ENCODE measurements at regions not wholly inside any gene's neighbourhood (a gene's known extent, or its start where the extent isn't known, plus 50 kb on each side); places are given as distances from the start of the nearest gene placed in this dataset.

DNA sequence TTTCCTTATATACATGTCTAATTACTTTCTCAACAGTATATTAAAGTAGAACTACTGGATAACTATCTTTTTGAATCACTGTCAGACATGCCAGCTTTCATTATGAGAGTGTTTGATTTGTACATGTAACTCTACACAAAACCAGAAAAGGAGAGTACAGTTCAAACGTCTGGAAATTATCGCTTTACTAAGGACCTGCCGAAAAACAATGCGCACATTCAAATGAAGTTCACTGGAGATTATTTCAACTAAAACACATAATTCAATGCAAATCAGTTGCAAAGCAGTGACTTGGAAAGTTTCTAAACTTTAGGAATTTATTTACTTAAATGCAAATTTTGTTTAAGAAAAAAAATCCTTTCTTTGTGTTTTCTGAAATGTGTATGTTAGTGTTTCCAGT is 942.5 kb downstream of the EFNA5 start:
- TF ChIP-seq FOSL2 (IDR thresholded peaks at IDR 0.05; ENCODE audit: borderline replicate concordance, low read depth) (no peak), RAD21 (IDR thresholded peaks at IDR 0.05; ENCODE audit: low read length) (no peak), TEAD4 (IDR thresholded peaks at IDR 0.05; ENCODE audit: borderline replicate concordance, insufficient read depth) (no peak), POLR2AphosphoS5 (IDR thresholded peaks at IDR 0.05; ENCODE audit: low read depth, low read length) (no peak), YY1 (IDR thresholded peaks at IDR 0.05; ENCODE audit: low read depth) (no peak), RFX5 (IDR thresholded peaks at IDR 0.05; ENCODE audit: low read length) (no peak), REST (IDR thresholded peaks at IDR 0.05; ENCODE audit: low read depth, low read length) (no peak), RCOR1 (IDR thresholded peaks at IDR 0.05; ENCODE audit: low read length) (no peak), GABPA (IDR thresholded peaks at IDR 0.05; ENCODE audit: low read depth) (no peak), ELF1 (IDR thresholded peaks at IDR 0.05) (no peak), MAX (IDR thresholded peaks at IDR 0.05; ENCODE audit: low read depth) (no peak)
- TF ChIP-seq, protein P1, sequence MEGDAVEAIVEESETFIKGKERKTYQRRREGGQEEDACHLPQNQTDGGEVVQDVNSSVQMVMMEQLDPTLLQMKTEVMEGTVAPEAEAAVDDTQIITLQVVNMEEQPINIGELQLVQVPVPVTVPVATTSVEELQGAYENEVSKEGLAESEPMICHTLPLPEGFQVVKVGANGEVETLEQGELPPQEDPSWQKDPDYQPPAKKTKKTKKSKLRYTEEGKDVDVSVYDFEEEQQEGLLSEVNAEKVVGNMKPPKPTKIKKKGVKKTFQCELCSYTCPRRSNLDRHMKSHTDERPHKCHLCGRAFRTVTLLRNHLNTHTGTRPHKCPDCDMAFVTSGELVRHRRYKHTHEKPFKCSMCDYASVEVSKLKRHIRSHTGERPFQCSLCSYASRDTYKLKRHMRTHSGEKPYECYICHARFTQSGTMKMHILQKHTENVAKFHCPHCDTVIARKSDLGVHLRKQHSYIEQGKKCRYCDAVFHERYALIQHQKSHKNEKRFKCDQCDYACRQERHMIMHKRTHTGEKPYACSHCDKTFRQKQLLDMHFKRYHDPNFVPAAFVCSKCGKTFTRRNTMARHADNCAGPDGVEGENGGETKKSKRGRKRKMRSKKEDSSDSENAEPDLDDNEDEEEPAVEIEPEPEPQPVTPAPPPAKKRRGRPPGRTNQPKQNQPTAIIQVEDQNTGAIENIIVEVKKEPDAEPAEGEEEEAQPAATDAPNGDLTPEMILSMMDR (IDR thresholded peaks at IDR 0.05) = no peak
